Hematopoietic multipotent progenitor cell treated with erythropoietin and hydrocortisone succinate and interleukin-3 and kit ligand, for 15 days (in vitro differentiated cells): ENCODE measurements at regions not wholly inside any gene's neighbourhood (a gene's known extent, or its start where the extent isn't known, plus 50 kb on each side); places are given as distances from the start of the nearest gene placed in this dataset.

ENCODE experiments used
- DNase-seq: peaks from one replicate; pipeline ENCODE4 v3.0.0-alpha.2; 2015; ENCODE audit warnings: low spot score

DNA sequence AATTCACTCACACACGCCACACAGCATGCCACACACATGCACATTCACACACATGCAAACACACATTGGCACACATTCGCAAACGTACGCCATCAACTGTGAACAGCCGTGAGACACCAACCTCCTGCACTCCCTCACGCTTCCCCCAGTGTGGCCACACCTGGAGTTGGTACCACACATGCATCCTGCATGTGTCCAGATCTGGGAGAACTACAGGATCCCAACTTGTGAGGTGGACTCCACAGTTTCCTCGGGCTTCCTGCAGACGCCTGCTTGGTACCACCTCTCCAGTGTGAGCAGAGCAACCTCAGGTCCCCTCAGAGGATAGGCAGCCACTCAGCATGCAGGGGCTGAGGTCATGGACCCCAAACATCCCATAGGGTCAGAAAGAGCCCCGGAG, 239.0 kb downstream of the EIPR1 start:
- DNase-seq: no peak

GRCh38 chr2:3137651-3138300, 239.8 kb downstream of the EIPR1 start:
- no peak for DNase-seq

DNA sequence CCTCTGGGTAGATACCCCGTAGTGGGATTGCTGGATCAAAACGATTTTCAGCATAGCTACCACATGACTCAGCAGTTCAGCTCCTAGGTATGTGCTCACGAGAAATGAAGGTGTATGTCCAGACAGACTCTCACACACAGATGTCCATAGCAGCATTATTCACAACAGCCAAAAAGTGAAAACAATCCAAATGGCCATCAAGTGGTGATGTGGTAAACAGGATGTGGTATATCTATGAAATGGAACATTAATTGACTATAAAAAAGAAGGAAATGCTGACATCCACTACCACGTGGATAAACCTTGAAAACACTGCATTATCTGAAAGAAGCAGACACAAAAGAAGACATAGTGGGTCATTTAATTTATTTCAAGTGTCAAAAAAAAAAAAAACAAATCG, 241.9 kb downstream of the EIPR1 start:
- no peak for DNase-seq

DNA sequence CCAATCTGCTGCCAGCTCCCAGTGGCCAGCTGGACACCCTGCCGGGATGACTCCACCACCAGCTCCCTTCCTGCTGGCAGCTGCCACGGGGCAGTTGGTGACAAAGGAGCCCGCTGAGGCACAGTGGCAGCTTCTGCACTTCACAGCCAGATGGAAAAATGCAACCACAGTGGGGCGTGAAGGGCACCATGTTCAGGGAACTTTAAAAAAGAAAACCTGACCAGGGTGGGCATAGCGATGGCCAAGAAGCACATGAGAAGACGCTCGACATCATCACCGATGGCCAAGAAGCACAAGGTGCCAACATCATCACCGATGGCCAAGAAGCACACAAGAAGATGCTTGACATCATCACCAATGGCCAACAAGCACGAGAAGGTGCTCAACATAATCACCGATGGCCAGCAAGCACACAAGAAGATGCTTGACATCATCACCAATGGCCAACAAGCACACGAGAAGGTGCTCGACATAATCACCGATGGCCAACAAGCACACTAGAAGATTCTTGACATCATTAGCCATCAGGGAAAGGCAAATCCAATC, 243.5 kb downstream of the EIPR1 start:
- DNase-seq: no peak

DNA sequence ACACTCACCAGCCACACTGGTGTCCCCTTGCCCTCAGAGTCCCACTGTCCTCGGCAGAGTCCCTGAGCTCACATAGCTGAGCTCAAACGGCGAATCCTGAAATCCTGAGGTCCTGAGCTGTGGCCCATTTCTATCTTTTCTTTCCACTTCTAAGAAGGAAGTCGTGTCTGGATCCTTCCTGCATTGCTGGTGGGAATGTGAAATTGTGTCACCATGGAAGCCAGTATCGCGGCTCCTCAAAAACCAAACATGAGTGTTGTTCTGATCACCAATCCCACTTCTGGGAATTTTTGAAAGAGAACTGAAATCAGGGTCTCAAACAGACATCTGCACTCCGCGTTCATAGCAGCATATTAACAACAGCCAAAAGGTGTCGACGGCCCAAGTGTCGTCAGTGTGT, 244.7 kb downstream of the EIPR1 start:
- no peak for DNase-seq

DNA sequence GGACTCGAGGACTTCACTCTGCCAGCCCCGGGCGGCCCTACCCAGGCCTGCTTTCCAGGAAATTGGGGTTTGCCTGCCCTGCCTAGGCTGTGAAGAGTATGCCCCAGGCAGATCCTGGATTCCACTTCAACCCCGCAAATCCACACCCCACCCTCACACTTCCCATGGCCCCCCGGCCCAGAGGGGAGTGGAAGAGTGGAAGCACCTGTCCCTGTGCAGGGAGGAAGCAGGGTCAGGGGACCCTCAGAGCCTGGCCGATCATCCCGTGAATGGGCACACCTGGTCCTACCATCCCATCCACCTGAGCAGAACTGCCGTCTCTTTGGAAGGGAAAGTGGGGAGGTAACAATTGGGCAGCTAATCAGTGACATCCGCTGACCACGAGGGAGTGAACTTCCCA, 245.2 kb downstream of the EIPR1 start:
- DNase-seq: no peak

GRCh38 chr2:3131636-3132326, 245.8 kb downstream of the EIPR1 start:
- DNase-seq: no peak

- DNase-seq: no peak
Observed at GRCh38 chr2:3130889-3131635, 246.6 kb downstream of the EIPR1 start.

GRCh38 chr2:3130444-3130843, 247.2 kb downstream of the EIPR1 start:
- no peak for DNase-seq

DNA sequence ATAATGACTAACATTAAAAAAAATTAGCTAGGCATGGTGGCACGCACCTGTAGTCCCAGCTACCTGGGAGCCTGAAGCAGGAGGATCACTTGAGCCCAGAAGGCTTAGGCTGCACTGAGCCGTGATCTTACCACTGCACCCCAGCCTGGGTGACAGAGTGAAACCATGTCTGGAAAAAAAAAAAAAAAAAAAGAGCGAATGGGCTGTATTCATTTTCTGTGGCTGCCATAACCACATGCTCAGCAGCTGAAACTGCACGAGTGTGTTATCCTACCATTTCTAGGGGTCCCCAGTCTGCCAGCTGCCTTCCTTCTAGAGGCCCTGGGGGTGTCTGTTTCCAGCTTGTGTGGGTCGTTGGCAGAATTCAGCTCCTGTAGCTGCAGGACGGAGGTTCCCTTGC, 247.8 kb downstream of the EIPR1 start:
- no peak for DNase-seq

- DNase-seq: no peak
Observed at GRCh38 chr2:3128786-3129185, 248.8 kb downstream of the EIPR1 start.

DNA sequence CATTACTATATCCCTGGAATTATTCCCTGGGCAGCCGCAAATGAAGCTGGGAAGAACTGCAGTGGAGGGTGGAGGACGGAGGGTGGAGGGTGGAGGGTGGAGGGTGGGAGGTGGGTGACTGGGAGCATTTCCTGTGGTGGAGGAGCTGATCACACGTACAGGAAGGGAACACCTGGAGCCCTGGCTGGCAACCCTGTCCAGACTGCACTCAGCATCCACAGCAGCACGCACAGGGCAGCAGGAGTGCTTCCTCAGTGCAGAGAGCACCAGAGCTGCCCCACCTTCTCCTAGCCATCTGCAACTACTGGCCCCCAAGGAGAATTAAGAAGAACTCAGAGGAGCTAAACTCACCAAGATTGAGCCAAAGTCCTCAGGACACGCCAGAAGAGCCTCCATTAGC, 249.9 kb downstream of the EIPR1 start:
- DNase-seq: no peak

GRCh38 chr2:3126911-3127621, 250.6 kb downstream of the EIPR1 start:
- DNase-seq: no peak

- no peak for DNase-seq
Observed at GRCh38 chr2:3126171-3126910, 251.3 kb downstream of the EIPR1 start.

DNA sequence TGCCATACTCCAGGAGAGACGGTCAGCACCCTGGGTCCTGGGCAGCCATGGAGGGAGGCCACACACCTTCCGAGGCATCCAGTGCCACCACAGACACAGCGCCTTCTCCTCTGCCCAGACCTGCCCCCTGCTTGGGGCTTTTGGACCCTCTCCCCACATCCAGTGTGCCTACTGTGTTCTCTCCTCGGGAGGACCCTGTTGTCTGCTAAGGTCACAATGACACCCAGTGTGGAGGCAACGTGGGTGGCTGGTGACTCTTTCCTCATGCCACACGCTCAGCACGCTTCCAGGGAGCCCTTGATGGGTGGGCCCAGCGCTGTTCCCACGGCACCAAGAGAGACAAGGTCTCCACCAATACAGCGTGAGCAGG, 251.9 kb downstream of the EIPR1 start:
- no peak for DNase-seq

DNA sequence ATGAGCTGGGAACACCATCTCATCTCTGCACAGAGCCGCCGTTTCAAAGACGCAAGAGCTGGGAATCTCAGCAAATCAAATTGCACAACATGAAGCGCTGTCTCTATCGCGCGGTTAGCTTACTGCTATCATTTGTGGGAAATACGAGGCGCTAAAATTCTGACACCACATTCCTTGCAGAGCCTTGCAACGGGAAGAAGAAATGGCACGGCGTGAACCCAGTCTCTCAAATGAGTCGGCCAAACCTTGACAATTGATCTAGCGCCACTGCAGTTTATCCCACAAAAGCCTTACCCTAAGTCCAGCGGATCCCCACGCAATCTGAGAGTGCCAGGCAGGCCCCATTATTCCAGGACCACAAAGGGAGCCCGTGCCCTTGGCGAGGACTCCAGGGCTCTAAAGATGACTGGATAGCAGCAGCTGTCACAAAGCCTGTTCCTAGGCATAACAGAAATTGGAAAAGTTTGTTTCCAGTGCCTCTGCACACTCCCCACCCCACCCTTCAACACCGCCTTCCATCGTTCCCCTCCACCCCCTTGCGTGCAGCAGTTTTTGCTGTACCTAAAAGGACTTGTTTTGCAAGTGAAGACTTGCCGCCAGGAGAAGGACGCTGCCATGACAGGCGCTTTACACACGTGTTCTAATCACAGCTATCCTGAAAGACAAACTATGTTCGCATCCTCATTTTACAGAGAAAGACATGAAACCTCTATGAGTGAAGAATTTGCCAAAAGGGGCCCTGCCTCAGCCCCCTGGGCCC, 252.4 kb downstream of the EIPR1 start:
- no peak for DNase-seq

DNA sequence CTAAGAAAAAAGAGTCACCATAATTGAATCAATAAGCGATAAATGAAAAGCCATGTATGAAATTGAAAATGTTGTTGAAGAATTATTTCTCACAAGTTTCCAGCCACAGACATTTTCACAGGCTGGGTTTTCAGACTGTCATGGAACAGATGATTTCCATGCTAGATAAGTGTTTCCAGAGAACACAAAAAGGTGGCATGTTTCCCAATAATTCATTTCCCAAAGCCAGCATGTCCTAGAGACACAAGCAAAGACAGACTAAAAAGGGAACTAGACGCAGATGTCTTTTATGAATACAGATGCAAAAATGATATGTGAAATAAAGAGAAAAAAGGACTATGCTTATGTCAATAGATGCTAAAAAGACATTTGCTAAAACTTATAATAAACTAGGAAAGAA, 255.1 kb downstream of the EIPR1 start:
- DNase-seq: no peak

GRCh38 chr2:3121601-3122000, 256.0 kb downstream of the EIPR1 start:
- no peak for DNase-seq

DNA sequence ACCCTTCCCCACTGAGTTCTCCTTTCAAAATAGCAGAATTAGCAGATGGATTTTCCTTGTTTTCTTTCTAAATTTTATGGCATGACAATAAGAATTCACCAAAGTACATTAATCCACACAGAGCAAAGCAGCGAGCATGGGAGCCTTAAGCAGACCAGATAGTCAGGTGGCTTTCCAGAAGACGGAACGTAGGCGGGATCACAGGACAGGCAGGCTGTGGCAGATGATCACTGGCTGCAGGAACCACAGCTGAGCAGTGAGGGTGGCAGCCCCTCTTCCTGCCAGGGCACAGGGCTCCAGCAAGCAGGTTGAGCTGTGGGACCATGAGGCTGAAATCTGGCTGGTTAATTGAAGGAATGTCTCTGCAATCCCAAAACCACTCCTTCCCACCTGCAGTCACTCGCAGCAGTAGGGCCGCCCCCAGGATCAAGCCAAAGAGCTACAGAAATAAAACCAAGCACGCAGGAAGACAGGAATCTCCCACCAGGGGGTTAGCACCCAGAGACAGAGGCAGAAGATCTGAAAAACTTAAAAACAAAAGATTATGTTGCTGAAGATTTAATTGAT, 259.9 kb downstream of the EIPR1 start:
- no peak for DNase-seq

GRCh38 chr2:3116371-3116770, 261.2 kb downstream of the EIPR1 start:
- no peak for DNase-seq
